ENCODE measurements at regions not wholly inside any gene's neighbourhood (a gene's known extent, or its start where the extent isn't known, plus 50 kb on each side); places are given as distances from the start of the nearest gene placed in this dataset.

DNA sequence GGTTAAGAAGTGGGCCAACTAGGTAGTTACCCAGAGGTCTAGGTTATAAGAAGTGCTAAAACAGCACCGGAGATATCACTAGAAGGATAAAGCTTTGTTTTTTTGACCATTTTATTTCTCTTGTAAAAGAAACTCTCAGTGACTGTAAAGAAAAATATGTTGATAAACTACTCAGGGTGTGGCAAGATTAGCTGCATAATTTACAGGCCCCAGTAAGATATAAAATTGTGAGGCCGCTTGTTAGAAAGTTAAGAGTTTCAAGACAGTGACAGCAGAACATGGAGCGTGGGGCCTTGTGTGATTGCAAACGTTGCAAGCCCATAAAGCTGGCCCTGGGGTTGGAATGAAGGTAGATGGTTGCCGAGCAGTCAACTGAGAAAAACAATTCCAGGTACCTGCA, 263.7 kb upstream of the EEF2KMT start:
- Histone ChIP-seq H3K27ac (ENCODE audit: low read length) (no peak overlapping the region), H4K20me1 (ENCODE audit: insufficient read depth, low read length) (no peaks in the 10 kb centered on the region), H3K9ac (ENCODE audit: low read length) (no peak overlapping the region), H3K27me3 (ENCODE audit: low read depth, low read length) (0 out of 2 replicates have a peak, but pooled peaks cover 3% of the 10 kb centered on the region), H3K36me3 (replicated peaks; ENCODE audit: low read depth, low read length) (no peaks in the 10 kb centered on the region), H3K79me2 (ENCODE audit: low read length) (no peaks in the 10 kb centered on the region), H3K4me1 (ENCODE audit: low read length) (no peaks in the 10 kb centered on the region), H3K4me3 (ENCODE audit: low read length) (no peak overlapping the region), H3K4me2 (ENCODE audit: low read length) (no peak overlapping the region), H3K9me3 (ENCODE audit: insufficient read depth, low read length) (no peaks in the 10 kb centered on the region), H2AFZ (ENCODE audit: low read depth, low read length) (no peak overlapping the region)
- no peak for TF ChIP-seq EZH2phosphoT487 (IDR thresholded peaks at IDR 0.05; ENCODE audit: low read depth)
- TF ChIP-seq, protein P1, sequence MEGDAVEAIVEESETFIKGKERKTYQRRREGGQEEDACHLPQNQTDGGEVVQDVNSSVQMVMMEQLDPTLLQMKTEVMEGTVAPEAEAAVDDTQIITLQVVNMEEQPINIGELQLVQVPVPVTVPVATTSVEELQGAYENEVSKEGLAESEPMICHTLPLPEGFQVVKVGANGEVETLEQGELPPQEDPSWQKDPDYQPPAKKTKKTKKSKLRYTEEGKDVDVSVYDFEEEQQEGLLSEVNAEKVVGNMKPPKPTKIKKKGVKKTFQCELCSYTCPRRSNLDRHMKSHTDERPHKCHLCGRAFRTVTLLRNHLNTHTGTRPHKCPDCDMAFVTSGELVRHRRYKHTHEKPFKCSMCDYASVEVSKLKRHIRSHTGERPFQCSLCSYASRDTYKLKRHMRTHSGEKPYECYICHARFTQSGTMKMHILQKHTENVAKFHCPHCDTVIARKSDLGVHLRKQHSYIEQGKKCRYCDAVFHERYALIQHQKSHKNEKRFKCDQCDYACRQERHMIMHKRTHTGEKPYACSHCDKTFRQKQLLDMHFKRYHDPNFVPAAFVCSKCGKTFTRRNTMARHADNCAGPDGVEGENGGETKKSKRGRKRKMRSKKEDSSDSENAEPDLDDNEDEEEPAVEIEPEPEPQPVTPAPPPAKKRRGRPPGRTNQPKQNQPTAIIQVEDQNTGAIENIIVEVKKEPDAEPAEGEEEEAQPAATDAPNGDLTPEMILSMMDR (IDR thresholded peaks at IDR 0.05; ENCODE audit: low read depth, low read length), result no peak

DNA sequence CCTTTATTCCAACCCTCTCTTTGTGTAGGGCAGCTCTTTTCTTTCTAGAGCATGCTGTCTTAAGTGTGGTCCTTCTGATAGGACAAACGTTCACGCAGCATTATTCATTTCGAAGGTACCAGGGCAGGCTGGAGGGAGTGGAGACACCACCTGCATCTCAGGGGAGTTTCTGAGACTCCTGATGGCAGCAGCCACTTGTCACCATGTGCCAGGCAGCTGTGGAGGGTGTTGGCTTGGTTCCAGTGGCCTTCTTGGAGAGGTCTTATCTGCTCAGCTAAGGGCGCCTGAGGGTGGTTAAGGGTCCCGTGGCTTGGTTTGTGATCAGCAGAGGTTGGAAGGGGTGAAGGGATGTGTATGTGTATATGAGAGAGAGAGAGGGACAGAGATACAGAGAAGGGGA, 257.1 kb upstream of the EEF2KMT start:
- TF ChIP-seq, protein P1 (IDR thresholded peaks at IDR 0.05; ENCODE audit: low read depth, low read length), result no peak
- TF ChIP-seq EZH2phosphoT487 (IDR thresholded peaks at IDR 0.05; ENCODE audit: low read depth), result no peak
- Histone ChIP-seq H3K27me3 (ENCODE audit: low read depth, low read length) (0 out of 2 replicates have a peak, but pooled peaks cover 2% of the 10 kb centered on the region), H3K9me3 (ENCODE audit: insufficient read depth, low read length) (no peaks in the 10 kb centered on the region), H3K79me2 (ENCODE audit: low read length) (no peaks in the 10 kb centered on the region), H2AFZ (ENCODE audit: low read depth, low read length) (no peak overlapping the region), H4K20me1 (ENCODE audit: insufficient read depth, low read length) (no peaks in the 10 kb centered on the region), H3K36me3 (replicated peaks; ENCODE audit: low read depth, low read length) (no peaks in the 10 kb centered on the region), H3K9ac (ENCODE audit: low read length) (no peak overlapping the region), H3K4me3 (ENCODE audit: low read length) (no peak overlapping the region), H3K27ac (ENCODE audit: low read length) (no peak overlapping the region), H3K4me2 (ENCODE audit: low read length) (no peak overlapping the region), H3K4me1 (ENCODE audit: low read length) (peaks cover 9% of the 10 kb centered on the region)

DNA sequence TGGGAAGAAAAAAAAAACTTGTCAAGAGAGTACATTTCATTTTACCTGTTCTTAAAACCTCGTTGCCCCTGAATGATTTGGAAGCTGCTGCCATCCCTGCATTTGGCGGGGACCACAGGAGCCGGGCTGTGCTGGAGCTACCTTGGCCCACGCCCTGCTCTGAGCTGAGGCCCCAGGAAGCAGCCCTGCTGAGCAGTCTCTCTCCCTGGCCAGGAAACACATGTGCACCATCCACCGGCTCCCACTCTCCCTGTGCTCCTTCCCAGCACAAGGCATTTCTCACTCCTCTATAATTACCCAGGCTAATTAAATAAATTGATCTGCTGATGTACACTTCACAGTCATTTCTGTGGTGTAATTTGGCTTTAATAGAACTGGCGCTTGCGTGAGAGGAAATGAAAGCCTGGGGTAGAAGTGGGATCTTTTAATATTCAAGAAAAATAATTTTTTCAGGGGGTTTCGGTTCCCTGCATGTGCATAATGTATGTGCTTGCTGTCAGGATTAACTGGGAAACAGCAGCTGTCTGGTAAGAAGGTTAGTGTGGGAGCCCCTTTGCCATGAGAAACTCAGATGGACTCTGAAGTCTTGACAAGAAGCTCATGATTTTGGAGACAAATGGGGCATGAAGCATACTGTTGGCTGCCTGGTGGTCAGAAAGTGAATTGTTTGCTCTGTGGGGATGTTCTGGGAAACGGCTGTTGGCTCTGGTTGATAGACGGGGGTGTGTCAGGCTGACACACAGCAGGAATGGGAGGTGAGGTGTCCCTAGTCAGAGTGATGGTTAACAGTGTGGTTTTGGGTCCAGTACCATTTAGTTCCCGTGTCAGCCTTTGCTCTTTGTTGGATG, 252.3 kb upstream of the EEF2KMT start:
- Histone ChIP-seq H3K9ac (ENCODE audit: low read length) (no peak overlapping the region), H4K20me1 (ENCODE audit: insufficient read depth, low read length) (no peaks in the 10 kb centered on the region), H3K27me3 (ENCODE audit: low read depth, low read length) (no peaks in the 10 kb centered on the region), H3K27ac (ENCODE audit: low read length) (peak overlapping the region; percentile 26), H3K36me3 (replicated peaks; ENCODE audit: low read depth, low read length) (no peaks in the 10 kb centered on the region), H3K4me1 (ENCODE audit: low read length) (peaks cover 17% of the 10 kb centered on the region), H3K4me2 (ENCODE audit: low read length) (peak overlapping the region; percentile 65), H3K4me3 (ENCODE audit: low read length) (peak overlapping the region; percentile 41), H3K79me2 (ENCODE audit: low read length) (no peaks in the 10 kb centered on the region), H3K9me3 (ENCODE audit: insufficient read depth, low read length) (no peaks in the 10 kb centered on the region), H2AFZ (ENCODE audit: low read depth, low read length) (0 out of 2 replicates have a peak overlapping the region, but pooled peaks have one; percentile 9)
- no peak for TF ChIP-seq EZH2phosphoT487 (IDR thresholded peaks at IDR 0.05; ENCODE audit: low read depth)
- TF ChIP-seq, protein P1 (IDR thresholded peaks at IDR 0.05; ENCODE audit: low read depth, low read length), result no peak

DNA sequence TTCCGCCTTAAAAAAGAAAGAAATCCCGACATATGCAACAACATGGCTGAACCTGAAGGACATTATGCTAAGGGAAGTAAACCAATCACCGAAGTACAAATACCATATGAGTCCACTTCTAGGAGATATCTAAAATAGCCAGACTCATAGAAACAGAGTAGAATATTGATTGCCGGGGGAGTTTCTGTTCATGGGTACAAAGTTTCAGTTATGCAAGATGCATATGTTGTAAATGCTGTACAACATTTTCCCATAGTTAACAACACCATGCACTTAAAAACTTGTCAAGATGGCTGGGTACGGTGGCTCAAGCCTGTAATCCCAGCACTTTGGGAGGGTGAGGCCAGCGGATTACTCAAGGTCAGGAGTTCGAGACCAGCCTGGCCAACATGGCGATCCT, 251.5 kb upstream of the EEF2KMT start:
- no peaks in the 10 kb centered on the region for H3K36me3 ChIP-seq (replicated peaks; ENCODE audit: low read depth, low read length)
- no peak overlapping the region for H2AFZ ChIP-seq (ENCODE audit: low read depth, low read length)
- TF ChIP-seq, protein P1 (IDR thresholded peaks at IDR 0.05; ENCODE audit: low read depth, low read length), result no peak
- TF ChIP-seq EZH2phosphoT487 (IDR thresholded peaks at IDR 0.05; ENCODE audit: low read depth), result no peak
- no peak overlapping the region for H3K4me2 ChIP-seq (ENCODE audit: low read length)
- H3K9ac ChIP-seq (ENCODE audit: low read length), result no peak overlapping the region
- no peaks in the 10 kb centered on the region for H4K20me1 ChIP-seq (ENCODE audit: insufficient read depth, low read length)
- no peaks in the 10 kb centered on the region for H3K79me2 ChIP-seq (ENCODE audit: low read length)
- peaks cover 17% of the 10 kb centered on the region for H3K4me1 ChIP-seq (ENCODE audit: low read length)
- H3K27ac ChIP-seq (ENCODE audit: low read length), result no peak overlapping the region
- H3K9me3 ChIP-seq (ENCODE audit: insufficient read depth, low read length), result no peaks in the 10 kb centered on the region
- no peaks in the 10 kb centered on the region for H3K27me3 ChIP-seq (ENCODE audit: low read depth, low read length)
- H3K4me3 ChIP-seq (ENCODE audit: low read length), result no peak overlapping the region
